NB4 (cell line): ENCODE measurements at regions not wholly inside any gene's neighbourhood (a gene's known extent, or its start where the extent isn't known, plus 50 kb on each side); places are given as distances from the start of the nearest gene placed in this dataset.

Experiments used
- MYC ChIP-seq: IDR thresholded peaks from 2 replicates; pipeline ENCODE4 v1.6.1; 2011; ENCODE audit warnings: low read depth, low read length
- POLR2A ChIP-seq: IDR thresholded peaks from 2 replicates; pipeline ENCODE4 v1.6.1; 2011; ENCODE audit warnings: mild to moderate bottlenecking; ENCODE audit not compliant: insufficient read length; ENCODE audit errors: extremely low read depth
- TF ChIP-seq, protein P1 (sequence below): IDR thresholded peaks from one replicate; pipeline ENCODE4 v1.5.1; 2012; ENCODE audit warnings: low read depth, low read length
- TF ChIP-seq, protein P2 (sequence below): IDR thresholded peaks from 2 replicates; pipeline ENCODE4 v1.6.1; 2011; ENCODE audit warnings: low read depth, low read length

GRCh38 chr11:23789938-23790371, 706.9 kb upstream of the LUZP2 start:
- TF ChIP-seq, protein P1, sequence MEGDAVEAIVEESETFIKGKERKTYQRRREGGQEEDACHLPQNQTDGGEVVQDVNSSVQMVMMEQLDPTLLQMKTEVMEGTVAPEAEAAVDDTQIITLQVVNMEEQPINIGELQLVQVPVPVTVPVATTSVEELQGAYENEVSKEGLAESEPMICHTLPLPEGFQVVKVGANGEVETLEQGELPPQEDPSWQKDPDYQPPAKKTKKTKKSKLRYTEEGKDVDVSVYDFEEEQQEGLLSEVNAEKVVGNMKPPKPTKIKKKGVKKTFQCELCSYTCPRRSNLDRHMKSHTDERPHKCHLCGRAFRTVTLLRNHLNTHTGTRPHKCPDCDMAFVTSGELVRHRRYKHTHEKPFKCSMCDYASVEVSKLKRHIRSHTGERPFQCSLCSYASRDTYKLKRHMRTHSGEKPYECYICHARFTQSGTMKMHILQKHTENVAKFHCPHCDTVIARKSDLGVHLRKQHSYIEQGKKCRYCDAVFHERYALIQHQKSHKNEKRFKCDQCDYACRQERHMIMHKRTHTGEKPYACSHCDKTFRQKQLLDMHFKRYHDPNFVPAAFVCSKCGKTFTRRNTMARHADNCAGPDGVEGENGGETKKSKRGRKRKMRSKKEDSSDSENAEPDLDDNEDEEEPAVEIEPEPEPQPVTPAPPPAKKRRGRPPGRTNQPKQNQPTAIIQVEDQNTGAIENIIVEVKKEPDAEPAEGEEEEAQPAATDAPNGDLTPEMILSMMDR = no peak
- TF ChIP-seq POLR2A = no peak
- TF ChIP-seq, protein P2, sequence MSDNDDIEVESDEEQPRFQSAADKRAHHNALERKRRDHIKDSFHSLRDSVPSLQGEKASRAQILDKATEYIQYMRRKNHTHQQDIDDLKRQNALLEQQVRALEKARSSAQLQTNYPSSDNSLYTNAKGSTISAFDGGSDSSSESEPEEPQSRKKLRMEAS = no peak
- TF ChIP-seq MYC = no peak
